Peyer's patch (tissue), 4 donors: ENCODE measurements at regions not wholly inside any gene's neighbourhood (a gene's known extent, or its start where the extent isn't known, plus 50 kb on each side); places are given as distances from the start of the nearest gene placed in this dataset.
A peak's percentile ranks its signal among the peaks of the same experiment; 100 is the strongest.

Experiments used
- CTCF ChIP-seq, 6 experiments: fragments of 450-650 bp in 4 of 6; fragments of 200-600 bp in 2 of 6; sonication (generic) in 1 of 6; IDR thresholded peaks; one replicate each; pipeline ENCODE4 v1.5.1; 2017 to 2019; ENCODE audit warnings: antibody characterized with exemption in 6 of 6, mild to moderate bottlenecking in 3 of 6, moderate library complexity in 1 of 6
- POLR2A ChIP-seq, 2 donors: fragments of 450-650 bp; IDR thresholded peaks; one replicate each; pipeline ENCODE4 v1.5.1; 2017; ENCODE audit warnings: antibody characterized with exemption in 2 of 2, mild to moderate bottlenecking in 2 of 2, moderate library complexity in 2 of 2

DNA sequence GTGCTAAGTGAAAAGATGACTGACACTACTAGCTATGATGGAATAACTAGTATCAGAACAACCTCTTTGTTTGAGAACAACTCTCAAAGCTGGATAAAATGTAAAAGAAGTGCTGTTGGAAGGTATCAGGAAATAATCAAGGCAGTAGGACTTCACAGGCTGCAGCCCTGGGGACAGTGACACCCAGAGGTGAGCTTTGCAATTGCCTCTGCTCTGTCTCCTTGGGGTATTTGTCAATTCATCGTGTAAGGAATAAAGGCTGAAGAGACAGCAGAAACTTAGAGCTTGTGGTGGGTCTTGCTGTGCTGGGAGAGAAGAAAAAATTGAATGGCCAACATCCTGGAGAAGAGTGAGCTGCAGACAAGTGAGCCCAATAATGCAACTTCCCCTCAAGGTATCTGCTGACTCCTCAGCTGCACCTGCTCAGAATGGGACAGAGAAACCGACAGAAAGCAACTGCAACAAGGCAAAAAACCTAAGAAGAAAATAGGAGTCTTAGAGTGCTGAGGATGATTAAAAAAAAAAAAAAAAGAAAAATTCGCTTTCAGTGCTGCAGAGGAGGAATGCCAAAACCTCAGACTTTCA lies 141.1 kb downstream of the RCN1 start:
- TF ChIP-seq POLR2A (IDR thresholded peaks at IDR 0.05): no peak
- peak in 3 of 6 experiments; percentile 10 to 22 (median 20) for TF ChIP-seq CTCF (IDR thresholded peaks at IDR 0.05)
